ENCODE measurements at regions not wholly inside any gene's neighbourhood (a gene's known extent, or its start where the extent isn't known, plus 50 kb on each side); places are given as distances from the start of the nearest gene placed in this dataset.

DNA sequence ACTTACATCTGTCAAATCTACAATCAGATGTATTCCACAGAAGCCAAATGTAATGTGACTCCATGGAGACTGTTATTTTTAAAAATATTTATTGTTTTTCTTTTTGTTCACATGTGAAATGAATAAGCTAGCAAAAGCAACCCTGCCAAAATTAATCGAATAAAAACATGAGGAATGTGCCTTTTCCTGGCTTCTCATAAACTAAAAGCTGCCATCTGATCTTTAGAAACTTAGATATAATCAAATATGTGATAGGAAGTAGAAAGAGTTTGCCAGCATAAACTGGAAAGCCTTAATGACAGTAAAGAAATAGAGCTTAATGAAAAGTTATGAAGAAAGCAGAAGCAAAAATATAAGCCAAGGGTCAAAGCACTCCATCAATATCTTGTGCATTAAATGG is 1724.7 kb upstream of the WWC1 start:
- ChIA-PET CTCF (no interaction called here), POLR2A (no interaction called here)
- dilution Hi-C loops (cut with MboI; ENCODE audit: extremely low pct_ligation_motif_present, low sequenced_read_pairs) (no loop called here), intact Hi-C loops (cut with micrococcal nuclease) (no loop called here)
- BruUV-seq (replicated peaks): no TSS peak
- peaks cover 3% of the 10 kb centered on the region for H3K9me3 ChIP-seq (replicated peaks; ENCODE audit: control insufficient read depth, insufficient read depth, low read length)
- H4K20me1 ChIP-seq (replicated peaks; ENCODE audit: control insufficient read depth, extremely low read depth, insufficient read depth, low read length): no peaks in the 10 kb centered on the region
- no peak overlapping the region for H3K27ac ChIP-seq (ENCODE audit: insufficient read depth, low read depth, low read length)
- H3K4me1 ChIP-seq (ENCODE audit: control insufficient read depth, extremely low read depth, insufficient read depth, low read length): no peaks in the 10 kb centered on the region
- no peak for DNase-seq (ENCODE audit: low read depth, low spot score)
- no peak overlapping the region for H2AFZ ChIP-seq (ENCODE audit: low read depth, low read length)
- no peak for FAIRE-seq
- H3K79me2 ChIP-seq (ENCODE audit: control insufficient read depth, insufficient read depth, low read length): no peaks in the 10 kb centered on the region
- no peaks in the 10 kb centered on the region for H3K27me3 ChIP-seq (ENCODE audit: control insufficient read depth in 2 of 2, insufficient read depth in 2 of 2, low read length in 2 of 2)
- H3K9me1 ChIP-seq (replicated peaks; ENCODE audit: control insufficient read depth, extremely low read depth, insufficient read depth, low read length): no peaks in the 10 kb centered on the region
- TF ChIP-seq, protein P1, sequence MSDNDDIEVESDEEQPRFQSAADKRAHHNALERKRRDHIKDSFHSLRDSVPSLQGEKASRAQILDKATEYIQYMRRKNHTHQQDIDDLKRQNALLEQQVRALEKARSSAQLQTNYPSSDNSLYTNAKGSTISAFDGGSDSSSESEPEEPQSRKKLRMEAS (IDR thresholded peaks at IDR 0.05; ENCODE audit: insufficient read depth, insufficient read length): no peak
- TF ChIP-seq JUN (IDR thresholded peaks at IDR 0.05; ENCODE audit: borderline replicate concordance, insufficient read depth, insufficient read length, low read depth) (no peak), POLR2A (IDR thresholded peaks at IDR 0.05; ENCODE audit: low read depth, low read length) (no peak), MYC (IDR thresholded peaks at IDR 0.05; ENCODE audit: low read depth, low read length) (no peak), GATA2 (IDR thresholded peaks at IDR 0.05; ENCODE audit: insufficient read depth, insufficient read length, low read depth, low read length) (no peak), POLR2AphosphoS5 (IDR thresholded peaks at IDR 0.05; ENCODE audit: insufficient read depth, low read depth, low read length) (no peak), EZH2 (IDR thresholded peaks at IDR 0.05; ENCODE audit: borderline replicate concordance, low read depth, low read length, severe bottlenecking) (no peak), FOS (IDR thresholded peaks at IDR 0.05; ENCODE audit: borderline replicate concordance, insufficient read depth, low read length) (no peak)
- TF ChIP-seq, protein P2, sequence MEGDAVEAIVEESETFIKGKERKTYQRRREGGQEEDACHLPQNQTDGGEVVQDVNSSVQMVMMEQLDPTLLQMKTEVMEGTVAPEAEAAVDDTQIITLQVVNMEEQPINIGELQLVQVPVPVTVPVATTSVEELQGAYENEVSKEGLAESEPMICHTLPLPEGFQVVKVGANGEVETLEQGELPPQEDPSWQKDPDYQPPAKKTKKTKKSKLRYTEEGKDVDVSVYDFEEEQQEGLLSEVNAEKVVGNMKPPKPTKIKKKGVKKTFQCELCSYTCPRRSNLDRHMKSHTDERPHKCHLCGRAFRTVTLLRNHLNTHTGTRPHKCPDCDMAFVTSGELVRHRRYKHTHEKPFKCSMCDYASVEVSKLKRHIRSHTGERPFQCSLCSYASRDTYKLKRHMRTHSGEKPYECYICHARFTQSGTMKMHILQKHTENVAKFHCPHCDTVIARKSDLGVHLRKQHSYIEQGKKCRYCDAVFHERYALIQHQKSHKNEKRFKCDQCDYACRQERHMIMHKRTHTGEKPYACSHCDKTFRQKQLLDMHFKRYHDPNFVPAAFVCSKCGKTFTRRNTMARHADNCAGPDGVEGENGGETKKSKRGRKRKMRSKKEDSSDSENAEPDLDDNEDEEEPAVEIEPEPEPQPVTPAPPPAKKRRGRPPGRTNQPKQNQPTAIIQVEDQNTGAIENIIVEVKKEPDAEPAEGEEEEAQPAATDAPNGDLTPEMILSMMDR (IDR thresholded peaks at IDR 0.05; ENCODE audit: extremely low read depth in 1 of 2, insufficient read depth in 1 of 2, low read depth in 1 of 2, low read length in 2 of 2): no peak
- no peak overlapping the region for H3K9ac ChIP-seq (replicated peaks; ENCODE audit: extremely low read depth, insufficient read depth, low read length)
- no peaks in the 10 kb centered on the region for H3K36me3 ChIP-seq (ENCODE audit: control insufficient read depth in 2 of 2, extremely low read depth in 1 of 2, insufficient read depth in 2 of 2, low read length in 2 of 2)
- H3K4me3 ChIP-seq (replicated peaks in 1 of 3; ENCODE audit: insufficient read depth in 1 of 3, low read depth in 1 of 3, low read length in 3 of 3): no peak overlapping the region
- no peak overlapping the region for H3K4me2 ChIP-seq (ENCODE audit: insufficient read depth, low read length)

All from endothelial cell of umbilical vein (primary cell).